GM21619 (cell line): ENCODE measurements at regions not wholly inside any gene's neighbourhood (a gene's known extent, or its start where the extent isn't known, plus 50 kb on each side); places are given as distances from the start of the nearest gene placed in this dataset.
"Not testable (repeated sequence)": the region's sequence is repeated elsewhere in the genome, so short reads cannot be mapped to it uniquely, and the experiment has no call there.

Experiments
- ATAC-seq: cut with Tn5 transposase; IDR thresholded peaks from one replicate; pipeline ENCODE4 v1.9.1; 2021; ENCODE audit not compliant: unreplicated experiment

DNA sequence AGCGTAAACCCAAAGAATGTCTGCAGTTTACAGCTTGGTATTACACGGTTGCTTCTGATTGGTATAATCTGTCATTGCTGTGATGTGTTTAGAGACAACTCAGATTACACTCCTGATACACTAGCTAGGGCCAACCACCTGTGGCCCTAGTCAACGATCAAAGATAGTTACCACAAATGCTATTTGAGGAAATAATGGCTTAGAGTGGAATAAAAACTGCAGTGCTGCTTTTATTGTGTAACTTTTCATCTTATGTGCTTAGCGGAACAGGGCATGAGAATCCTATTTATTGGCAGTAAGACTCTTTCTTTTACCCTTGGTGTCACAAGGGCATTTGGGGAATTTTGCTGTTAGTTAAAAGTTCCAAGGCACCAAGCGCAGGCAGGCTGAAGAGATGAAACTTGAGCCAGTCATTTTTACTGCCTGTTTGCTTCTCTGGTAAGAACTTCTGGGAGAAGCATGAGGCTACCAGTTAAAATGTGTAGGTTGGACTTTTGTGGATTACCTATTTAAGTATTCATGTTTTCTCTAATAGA, 363.3 kb downstream of the KCNRG start:
- no peak for ATAC-seq

DNA sequence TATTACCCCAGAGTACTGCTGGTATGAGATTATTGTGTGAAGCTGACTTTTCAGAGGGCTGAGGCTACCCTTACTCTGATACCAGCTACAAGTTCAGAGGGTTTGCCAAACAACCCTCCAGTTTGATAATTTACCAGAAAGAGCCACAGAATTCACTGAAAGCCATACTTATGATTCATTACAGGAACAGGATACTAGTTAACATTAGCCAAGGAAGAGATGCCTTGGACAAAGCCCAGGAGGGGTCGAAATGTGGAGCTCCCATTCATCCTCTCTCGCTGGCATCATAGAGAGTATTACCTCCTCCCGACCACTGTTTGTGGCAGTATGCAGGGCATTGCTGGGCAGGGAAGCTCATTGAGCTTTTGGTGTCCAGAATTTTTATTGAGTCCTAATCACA, 364.3 kb downstream of the KCNRG start:
- ATAC-seq: no peak

DNA sequence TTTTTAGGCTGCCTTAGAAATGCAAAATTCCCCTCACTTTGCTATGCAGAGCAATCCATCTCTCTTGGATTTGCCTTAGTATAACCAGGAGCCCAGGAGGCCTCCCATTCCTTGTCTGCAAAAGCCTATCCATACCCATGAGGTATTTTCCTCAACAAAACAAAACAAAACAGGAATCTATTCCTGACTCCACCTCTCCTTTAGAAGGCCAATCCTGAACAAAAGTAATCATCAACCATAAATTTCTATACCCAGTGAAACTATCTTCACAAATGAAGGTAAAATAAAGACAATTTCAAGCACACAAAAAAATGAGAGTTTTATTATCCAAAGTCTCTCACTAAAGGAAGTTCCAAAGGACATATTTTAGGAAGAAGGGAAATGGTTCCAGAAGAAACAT, 365.7 kb downstream of the KCNRG start:
- no peak for ATAC-seq

DNA sequence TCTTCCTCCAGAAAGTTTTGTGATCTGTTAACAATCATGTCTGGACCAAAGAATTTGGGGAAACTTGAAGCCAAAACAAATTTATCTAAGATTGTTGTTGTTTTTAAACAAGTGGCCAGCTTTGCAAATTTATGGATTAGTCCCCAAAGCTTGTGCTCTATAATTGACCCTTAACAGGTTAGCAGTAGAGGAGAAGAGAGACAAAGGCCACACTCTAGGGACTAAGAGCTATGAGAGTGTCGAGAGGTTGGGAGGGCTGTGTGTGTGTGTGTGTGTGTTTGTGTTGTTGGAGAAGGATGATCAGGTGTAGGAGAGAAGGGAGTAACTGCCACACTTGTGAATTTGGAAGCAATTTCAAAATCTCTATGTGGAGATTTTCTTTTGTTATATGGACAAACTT, 367.3 kb downstream of the KCNRG start:
- no peak for ATAC-seq

DNA sequence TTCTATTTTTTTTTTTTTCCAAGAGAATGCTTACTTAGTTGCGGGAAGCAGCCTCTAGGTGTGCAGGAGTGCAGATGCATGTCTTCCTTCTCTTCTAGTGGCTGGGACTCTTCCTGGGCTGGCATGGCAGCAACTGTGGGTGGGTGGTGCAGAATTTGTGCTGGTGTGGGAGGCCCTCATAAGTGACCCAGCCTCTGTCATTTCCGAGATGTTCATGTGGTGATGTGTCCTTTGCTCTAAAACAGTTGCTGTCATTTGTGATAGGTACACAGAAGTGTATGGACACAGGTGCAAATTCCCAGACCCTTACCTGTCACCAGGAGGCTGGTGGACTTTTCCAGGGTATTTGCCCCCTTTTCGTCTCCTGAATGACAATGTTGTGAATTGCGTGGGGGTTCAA, 367.7 kb downstream of the KCNRG start:
- ATAC-seq: no peak

DNA sequence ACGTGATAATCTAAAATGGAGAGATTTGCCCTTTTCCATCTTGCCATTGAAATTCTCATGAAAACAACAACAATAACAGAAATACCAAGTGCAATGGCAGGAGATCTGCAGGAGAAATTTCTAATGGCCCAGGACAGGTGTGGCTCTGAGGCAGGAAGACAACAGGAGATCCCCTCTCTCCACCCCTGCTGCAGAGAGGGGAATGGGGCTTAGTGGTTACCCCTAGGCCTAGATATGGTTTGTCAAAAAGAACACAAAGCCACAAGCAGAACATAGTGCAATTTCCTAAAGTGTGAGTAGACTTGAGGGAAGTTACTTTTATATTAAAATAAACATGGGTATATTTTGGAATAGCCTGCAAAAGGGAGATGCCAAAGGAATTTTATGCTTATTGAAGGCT, 369.5 kb downstream of the KCNRG start:
- ATAC-seq: no peak

DNA sequence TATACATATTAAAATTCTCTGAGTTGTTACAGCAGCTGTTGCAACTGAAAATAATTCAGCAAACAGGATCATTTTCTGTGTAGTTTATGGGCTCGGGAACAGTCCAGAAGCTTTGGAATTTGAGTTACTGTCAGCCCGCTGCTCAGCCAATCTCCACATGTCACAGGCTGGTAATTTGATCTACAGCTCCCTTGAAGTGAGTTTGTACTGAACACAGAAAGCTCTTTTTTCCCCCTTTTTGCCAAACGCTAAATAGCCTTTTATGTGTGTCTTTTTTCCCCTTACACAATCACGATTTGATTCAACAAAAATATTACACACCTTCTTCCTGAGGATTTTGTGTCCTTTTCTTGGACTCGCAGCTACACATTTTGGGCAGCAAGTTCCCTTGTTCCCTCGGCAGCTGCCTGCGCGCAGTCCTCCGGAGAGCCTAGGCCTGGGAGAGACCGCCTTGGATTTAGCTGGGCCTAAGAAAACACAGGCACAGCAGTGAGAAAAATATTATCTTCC, 371.4 kb downstream of the KCNRG start:
- no peak for ATAC-seq

DNA sequence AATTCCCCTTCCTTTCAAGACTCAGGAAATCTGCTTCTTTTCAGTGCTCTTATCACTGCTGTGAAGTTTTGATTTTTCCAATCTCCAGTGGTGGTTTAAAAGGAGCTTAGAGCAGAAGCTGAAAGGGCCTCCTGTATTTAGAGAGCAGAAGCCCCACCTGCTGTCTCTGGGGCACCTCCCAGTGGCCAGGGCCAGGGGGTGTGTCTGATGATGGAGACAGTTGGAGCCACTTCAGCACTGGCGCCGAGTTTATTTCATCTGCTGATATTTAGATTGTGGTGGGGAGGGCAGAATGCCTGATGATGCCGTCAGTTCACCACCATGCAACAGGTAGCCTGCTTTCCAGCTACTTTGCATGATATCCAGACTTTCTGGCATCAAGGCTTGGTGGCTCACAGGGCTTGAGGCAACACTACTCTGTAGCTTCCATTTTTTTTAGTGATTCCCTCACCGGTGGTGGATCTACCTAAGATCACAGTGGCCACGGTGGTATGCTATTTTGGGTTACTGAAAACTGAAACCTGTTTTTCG, 371.9 kb downstream of the KCNRG start:
- no peak for ATAC-seq

DNA sequence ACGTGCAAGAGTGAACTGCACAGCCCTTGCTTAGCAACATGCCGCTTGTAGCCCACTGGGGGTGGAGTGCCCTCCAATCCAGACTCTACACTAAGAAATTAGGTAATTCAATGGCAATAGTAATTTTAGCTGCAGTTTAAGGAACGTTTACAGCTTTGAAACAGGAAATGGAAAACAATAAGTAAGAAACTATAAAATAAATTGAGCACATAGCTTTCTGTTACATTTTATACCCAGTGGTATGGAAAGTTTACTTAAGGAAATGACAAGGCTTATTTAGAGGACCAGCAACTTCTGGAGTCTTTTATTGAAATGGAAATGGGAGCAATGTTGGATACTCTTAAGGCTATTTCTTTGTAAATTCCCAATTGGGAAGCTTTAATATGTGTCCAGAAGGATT, 373.2 kb downstream of the KCNRG start:
- ATAC-seq: no peak

DNA sequence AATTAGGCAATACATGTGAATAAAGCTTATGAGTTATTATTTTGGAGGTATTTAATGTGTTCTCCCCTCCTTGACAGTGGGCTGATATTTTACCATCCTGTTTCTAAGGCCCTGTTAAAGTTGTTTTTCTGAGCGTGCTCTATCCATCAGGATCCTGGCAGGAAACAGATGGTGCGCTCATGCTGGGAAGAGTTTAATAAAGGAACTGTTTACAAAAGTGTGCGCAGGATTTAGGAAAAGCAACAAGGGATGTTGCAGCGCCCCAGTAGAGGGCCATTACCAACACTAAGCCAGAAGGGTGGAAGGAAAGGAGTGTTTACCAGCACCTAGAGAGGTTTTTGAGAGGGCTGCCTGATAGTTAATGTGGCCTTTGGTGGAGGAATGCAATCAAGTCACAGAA, 374.5 kb downstream of the KCNRG start:
- no peak for ATAC-seq

DNA sequence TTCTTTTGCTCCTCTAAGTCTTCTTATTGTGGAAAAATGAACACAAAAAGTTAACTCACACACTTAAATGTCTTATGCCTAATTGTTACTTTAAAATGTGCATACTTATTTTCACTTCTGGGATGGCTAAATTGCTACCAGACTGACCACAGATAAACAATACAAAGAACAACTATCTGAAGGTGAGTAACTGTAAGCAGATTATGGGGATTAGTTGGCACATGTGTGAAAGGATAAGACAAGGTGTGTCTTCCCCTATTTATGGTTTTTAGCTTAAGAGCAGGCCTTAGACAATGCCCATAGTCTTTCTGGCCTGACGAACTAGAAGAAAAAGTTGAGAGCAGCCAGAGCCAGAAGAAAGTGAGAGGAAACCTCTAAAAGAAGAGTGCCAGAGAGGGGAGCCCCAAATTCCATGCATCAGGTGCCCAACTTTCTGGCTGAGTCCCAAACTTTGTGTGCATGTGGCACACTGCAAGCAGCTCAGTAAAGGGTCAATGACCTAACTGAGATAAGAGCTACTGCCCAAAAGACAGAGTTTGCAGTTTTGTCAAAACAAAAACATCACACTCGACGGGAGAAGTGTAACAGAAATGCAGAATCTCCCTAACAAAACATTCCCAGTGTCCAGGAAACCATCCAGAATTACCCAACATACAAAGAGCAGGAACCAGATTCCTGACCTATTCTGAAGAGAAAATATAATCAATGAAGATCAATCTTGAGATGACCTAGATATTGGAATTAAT, 375.4 kb downstream of the KCNRG start:
- no peak for ATAC-seq

DNA sequence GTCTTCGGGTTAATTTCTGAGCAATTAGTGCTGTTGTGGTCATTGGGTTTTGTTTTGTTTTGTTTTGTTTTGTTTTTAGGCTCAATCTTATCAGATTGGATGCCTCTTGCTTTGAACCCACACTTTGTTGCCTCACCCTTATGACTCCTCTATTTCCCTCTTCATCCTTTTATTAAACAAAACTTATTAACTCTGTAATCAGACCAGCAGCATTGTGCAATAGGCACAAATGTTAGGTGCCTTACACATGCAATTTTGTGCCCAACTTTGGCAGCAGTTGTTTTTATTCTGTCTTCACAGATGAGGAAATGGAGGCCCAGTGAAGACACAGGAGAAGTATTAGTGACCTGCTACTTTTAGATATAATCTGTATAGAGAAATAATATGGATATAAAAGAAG, 377.7 kb downstream of the KCNRG start:
- ATAC-seq: no peak

DNA sequence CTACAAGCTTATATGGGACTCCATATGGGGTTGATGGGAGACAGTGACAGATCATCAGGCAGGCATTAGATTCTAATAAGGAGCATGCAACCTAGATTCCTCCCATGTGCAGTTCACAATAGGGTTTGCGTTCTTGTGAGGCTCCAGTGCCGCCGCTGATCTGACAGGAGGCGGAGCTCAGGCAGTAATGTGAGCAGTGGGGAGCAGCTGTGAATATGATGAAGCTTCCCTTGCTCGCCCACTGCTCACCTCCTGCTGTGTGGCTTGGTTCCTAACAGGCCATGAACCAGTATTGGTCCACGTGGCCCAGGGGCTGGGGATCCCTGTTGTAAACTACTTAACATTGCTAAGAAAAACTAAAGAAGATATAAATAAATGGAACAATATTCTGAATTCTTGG, 378.4 kb downstream of the KCNRG start:
- no peak for ATAC-seq

DNA sequence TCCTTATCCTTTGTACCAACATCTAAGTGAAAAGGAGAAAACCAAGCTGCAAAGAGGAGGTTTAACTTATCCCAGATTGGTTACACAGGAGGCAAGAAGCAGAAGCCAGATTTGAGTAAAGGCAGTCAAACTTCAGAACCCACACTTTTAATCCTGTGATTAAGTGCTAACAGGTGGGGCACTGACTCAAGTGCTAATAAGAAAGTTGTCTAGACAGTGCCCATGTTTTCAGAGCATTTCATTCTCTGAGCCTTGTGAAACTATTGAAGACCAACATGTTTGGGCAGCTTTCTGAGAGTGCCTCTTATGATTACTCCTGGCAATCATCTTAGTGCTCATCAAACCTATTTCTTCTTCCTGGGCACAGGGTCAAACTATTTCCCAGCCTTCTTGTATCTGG, 380.8 kb downstream of the KCNRG start:
- no peak for ATAC-seq

DNA sequence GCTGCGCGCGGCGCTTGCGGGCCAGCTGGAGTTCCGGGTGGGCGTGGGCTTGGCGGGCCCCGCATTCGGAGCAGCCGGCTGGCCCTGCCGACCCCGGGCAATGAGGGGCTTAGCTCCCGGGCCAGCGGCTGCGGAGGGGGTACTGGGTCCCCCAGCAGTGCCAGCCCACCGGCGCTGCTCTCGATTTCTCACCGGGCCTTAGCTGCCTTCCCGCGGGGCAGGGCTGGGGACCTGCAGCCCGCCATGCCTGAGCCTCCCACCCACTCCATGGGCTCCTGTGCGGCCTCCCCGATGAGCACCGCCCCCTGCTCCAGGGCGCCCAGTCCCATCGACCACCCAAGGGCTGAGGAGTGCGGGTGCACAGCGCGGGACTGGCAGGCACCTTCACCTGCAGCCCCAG, 381.4 kb downstream of the KCNRG start:
- not testable (repeated sequence) for ATAC-seq

DNA sequence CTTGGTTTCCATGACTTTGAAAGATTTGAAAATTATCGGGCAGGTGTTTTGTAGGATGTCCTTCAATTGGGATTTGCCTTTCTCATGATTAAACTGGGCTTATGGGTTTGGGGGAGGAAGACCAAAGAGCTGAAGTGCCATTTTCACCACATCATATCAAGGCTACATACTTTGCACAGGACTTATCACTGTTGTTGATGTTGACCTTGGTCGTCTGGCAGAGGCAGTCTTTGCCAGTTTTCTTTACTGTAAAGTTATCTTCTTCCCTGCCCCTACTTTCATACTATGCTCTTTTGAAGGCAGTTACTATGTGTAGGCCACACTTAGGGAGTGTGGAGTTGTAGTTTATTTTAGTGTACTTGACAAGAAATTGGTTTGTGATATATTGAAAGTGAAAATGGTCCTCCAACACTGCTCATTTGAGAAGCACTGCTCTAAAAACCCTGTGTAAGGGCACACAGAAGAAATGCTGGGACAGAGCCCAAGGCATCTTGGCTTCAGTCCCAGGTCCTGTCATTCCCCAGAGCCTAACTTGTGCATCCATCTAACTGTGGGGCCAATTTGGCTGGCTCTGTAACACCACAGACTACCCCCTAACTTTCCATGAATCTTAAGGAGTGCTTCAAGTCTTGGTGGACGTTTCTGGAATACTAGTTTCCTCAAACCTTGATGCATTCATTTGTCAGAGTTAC, 384.9 kb downstream of the KCNRG start:
- ATAC-seq: no peak

DNA sequence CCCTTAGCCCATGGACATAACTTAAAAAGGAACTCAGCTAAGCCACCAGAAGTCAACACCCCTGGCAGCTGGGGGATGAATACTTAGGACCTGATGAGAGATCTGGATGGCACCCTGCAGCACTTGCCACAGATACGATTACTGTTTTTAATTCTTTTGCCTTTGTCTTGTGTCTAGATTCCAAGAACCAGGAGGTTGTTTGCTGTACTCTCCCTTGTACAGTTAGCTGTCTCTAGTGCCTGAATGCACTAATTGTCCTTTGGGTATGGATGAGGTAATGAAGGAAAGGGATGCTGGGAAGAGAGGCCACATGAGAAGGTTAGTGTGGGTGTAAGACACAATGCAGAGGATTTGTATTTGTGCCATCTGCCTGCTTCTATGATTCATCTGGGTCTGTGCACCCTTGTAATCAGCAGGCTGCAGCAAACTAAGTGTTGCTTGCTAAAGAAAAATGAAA, 385.8 kb downstream of the KCNRG start:
- ATAC-seq: no peak

DNA sequence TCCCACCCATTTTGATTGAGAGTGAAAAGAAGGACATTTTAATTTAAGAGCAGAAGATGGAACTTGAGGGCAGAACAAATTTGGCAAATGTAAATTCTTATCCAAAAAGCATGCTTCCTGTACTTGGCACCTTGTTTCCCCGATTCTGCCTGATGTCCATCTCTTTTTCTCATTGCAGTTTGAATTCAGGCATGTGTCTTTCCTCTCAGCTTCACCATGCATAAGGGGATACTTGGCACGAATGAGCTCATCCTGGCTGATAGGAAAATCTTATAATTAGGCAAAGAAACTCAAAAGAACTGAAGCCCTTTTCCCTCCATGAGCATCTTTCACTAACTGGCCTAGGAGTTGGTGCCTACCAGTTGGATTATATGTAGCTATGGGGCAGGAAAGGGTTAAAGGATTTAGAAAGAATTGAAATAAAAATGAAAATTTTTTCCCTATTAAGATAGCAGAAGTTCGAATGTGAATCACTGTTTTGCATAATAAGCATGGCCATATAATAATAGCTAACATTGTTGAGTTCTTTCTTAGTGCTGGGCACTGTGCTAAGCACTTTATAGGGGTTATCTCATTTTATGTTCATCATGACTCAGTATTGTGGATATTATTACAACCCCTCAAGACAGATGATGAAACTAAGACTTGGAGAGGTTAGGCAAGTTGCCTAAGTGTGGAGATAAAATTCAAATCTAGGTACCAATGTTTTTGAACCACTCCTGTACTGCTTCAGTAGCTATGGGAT, 386.6 kb downstream of the KCNRG start:
- no peak for ATAC-seq

DNA sequence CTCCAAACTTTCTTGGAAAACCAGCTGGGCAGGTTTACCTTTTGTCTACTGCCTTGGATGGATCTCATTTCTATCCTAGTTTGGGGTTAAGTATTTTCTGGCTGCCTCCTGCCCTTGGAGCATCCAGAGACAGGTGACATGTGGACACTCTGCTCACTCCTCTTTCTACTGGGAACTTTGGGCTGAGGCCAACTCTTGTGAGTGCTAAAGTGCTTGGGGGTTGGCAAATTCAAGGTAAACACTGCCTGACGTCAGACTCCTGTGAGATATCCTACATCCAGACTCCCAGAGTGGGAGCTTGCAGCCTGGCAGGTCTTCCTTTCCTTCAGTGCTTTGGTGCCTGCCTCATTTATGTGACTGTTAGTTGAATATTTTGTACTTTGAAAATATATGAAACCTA, 388.1 kb downstream of the KCNRG start:
- no peak for ATAC-seq

DNA sequence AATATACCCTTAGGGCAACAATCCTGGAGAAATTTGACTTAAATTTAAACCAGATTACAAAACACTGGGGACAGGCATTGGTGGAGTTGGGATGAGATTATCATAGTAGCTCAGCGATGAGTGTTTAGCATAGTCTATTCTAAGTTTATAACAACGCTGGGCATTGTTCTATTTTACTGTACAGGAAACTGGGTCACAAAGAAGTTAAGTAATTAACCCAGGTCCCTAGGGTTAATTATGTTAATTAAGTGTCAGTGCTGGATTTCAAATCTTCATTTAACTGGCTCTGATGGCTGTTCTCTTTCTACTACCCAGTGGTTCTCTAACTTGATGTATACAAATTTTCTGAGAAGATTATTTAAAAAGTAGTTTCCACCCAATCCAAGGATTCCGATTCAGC, 388.9 kb downstream of the KCNRG start:
- no peak for ATAC-seq

DNA sequence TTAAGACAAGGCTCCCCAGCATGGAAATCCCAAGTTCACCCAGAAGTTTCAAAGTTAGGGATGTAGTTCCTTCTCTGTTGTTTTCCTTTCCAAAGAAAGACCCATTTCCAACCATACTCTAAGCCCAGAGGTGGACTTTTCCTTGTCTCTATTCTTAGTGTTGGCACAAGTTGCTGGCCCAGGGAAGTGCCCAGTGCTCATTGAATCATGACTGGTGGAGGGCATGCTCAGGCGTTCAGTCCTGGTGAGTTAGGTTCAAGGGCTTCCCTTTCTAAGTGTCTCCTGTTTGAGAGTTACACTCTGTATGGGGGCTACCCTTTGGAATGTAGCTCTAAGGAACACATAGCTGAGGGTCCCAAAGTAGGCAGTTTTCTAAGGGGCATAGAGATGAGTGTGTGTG, 389.5 kb downstream of the KCNRG start:
- no peak for ATAC-seq
